ENCODE measurements at regions not wholly inside any gene's neighbourhood (a gene's known extent, or its start where the extent isn't known, plus 50 kb on each side); places are given as distances from the start of the nearest gene placed in this dataset.

DNA sequence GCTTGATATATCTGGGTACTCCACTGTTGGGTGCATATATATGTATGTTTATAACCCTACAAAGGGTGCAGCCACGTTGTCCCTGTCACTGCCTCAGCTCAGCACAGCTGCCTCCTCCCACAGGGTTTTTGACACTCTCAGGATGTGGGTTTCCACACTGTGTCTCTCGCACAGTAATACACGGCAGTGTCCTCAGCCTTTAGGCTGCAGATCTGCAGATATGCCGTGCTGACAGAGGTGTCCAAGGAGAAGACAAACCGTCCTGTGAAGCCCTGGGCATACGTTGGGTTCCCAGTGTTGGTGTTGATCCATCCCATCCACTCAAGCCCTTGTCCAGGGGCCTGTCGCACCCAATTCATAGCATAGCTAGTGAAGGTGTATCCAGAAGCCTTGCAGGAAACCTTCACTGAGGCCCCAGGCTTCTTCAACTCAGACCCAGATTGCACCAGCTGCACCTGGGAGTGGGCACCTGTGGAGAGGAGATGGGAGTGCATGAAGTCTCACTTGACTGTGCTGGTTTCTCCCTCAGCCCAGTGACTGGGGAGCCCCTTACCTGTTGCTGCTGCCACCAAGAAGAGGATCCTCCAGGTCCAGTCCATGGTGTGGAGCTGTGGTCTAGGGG, 498.7 kb downstream of the TMEM121 start:
- TF ChIP-seq CTCF (IDR thresholded peaks at IDR 0.05) (no peak), EP300 (IDR thresholded peaks at IDR 0.05) (no peak), RCOR1 (IDR thresholded peaks at IDR 0.05; ENCODE audit: low read depth, low read length) (no peak), REST (IDR thresholded peaks at IDR 0.05) (no peak), NFE2L2 (conservative IDR thresholded peaks at IDR 0.05; ENCODE audit: low read length) (no peak), FOSL2 (IDR thresholded peaks at IDR 0.05) (no peak), FOSL2 (CRISPR knock-in tag; IDR thresholded peaks at IDR 0.05) (no peak)
- TF ChIP-seq, protein P1, sequence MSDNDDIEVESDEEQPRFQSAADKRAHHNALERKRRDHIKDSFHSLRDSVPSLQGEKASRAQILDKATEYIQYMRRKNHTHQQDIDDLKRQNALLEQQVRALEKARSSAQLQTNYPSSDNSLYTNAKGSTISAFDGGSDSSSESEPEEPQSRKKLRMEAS (IDR thresholded peaks at IDR 0.05), result no peak
